DMS53 treated with DMSO at 0.1 percent for 48 hours (cell line): ENCODE measurements at regions not wholly inside any gene's neighbourhood (a gene's known extent, or its start where the extent isn't known, plus 50 kb on each side); places are given as distances from the start of the nearest gene placed in this dataset.

Experiments
- DNase-seq: peaks from one replicate; lab custom pipeline; 2025; ENCODE audit not compliant: unreplicated experiment; lab: John Stamatoyannopoulos, UW

- DNase-seq = no peak
Measured at GRCh38 chr10:69684020-69684980, 54.3 kb downstream of the FAM241B start.

DNA sequence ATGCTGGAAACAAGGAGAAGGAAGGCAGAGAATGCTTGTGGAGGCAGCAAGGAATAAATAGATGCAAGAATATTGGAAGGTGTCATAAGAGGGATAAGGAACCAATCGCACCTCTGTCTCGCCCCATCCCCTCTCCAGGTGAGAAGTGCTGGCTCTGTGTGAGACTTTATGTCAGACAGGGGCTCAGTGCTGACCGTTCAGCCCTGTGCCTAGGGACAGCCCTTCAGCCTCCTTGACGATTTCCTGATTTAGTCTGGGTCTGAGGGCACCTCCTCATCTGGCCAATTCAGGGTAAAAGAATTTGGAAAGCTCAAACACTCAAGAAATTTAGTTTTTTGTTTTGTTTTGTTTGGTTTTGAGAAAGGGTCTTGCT, 54.9 kb downstream of the FAM241B start:
- no peak for DNase-seq

DNA sequence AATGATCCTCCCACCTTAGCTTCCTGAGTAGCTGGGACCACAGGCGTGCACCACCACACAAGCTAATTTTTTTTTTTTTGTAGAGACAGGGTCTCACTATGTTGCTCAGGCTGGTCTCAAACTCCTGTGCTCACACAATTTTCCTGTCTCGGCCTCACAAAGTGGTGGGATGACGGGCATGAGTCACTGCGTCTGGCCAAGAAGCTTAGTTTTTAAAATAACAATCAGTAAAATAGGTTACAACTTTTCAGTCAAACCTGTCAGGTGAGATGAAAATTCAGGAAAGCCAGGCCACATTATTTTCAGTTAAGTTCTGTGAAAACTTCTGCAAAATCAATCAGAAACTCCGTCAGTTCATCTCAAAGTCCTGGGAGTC, 55.4 kb downstream of the FAM241B start:
- DNase-seq = no peak

- DNase-seq = no peak
Measured at GRCh38 chr10:69685802-69686585, 55.9 kb downstream of the FAM241B start.

DNA sequence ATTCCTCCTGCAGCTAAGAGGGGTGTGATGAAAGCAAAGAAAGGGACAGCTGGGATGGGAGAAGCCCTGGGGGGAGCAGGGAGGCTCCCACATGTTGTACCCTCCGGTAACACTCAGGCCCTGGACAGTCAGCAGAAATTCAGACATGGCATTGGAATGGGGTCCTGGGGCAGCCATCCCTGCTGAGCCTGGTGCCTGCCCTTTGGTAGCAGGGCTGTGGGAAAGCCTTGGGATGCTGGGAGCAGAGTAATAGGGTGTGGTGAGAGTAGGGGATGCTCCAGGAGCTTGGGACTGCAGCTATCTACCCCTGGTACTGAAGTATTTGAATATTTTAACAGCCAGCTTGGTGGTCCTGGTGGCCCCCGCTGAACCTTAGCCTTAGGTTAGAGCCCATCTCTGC, 56.8 kb downstream of the FAM241B start:
- no peak for DNase-seq

DNA sequence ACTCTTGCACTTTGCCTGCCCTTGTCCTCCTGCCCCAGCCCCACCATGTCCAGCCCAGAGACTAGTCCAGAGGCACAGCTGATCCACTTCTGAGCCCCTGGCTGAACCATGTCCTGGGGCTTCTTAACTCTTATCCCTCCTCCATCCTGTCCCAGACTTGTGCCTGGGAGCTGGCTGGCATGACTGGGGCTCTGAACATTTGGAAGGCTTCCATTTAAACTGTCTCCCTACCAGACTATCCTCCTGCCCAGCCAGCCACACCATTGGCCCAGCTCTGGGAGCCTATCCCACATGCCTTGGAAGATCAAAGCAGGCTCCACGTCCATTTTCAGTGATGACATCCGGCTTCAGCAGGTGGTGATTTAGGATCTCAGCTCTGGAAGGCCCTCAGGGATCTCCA, 57.4 kb downstream of the FAM241B start:
- DNase-seq = no peak

- no peak for DNase-seq
Measured at GRCh38 chr10:69692267-69692666, 62.2 kb downstream of the FAM241B start.

- no peak for DNase-seq
Measured at GRCh38 chr10:69692891-69693290, 62.8 kb downstream of the FAM241B start.

DNA sequence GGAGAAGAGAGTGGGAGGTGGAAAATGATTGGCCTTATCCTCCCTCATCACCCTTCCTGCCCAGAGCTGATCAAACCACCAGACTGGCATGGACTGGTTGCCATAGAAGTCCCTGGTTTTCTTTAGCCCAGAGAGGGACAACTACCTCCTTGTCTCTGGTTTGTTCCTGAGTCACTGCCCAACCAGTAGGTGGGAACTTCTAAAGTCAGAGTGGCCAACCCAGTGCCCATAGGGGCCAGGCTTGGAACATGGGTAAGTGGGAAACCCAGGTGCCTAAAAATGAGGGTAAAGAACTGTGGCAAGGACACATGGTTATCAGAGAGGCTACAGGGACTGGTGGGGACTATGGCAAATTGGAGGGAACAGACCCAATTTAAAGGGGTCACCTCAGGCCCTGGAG, 63.8 kb downstream of the FAM241B start:
- DNase-seq = no peak

DNA sequence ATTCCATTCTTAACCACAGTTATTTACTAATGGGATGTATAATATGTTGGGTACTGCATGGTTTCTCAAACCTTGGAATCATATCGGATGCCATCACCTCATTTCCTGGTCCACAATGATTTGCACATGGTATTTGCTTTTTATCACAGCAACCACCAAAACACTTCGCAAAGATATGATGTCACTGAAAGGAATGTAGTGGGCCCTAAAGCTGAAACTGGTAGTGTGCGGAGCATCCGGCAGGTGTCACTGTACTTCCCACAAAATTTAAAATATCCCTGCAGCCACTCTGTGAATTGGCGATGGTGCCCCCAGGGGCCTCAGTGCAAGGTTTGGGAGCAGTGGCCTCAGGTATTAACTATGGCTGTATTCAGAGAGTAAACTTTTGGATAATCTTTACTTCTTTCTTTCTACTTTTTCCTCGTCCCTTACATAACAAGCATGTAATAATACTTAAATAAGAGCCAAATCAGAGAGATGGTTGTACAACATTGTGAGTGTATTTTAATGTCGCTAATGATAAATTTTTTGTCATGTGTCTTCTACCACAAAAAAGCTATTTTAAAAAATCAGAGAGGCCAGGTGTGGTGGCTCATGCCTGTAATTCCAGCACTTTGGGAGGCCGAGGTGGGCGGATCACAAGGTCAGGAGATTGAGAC, 66.2 kb downstream of the FAM241B start:
- DNase-seq = peak; percentile 71

DNA sequence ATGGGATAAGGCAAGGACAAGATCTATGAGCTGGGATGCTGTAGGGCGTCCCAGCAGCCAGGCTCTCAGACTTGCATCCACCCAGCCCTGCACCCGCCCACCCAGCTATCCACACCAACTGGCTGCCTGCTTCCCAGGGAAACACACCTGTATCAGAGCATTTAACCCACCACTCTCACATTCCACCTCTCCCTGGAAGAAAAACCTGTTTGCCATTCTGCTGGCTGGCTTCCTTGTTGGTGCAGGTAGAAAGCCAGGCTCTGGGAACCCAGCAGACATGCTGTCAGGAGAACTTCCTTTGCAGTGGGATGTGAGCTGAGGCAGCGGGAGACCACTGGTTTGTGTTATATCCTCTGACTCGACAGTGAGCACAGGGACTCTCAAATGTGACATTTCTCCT, 67.0 kb downstream of the FAM241B start:
- no peak for DNase-seq

DNA sequence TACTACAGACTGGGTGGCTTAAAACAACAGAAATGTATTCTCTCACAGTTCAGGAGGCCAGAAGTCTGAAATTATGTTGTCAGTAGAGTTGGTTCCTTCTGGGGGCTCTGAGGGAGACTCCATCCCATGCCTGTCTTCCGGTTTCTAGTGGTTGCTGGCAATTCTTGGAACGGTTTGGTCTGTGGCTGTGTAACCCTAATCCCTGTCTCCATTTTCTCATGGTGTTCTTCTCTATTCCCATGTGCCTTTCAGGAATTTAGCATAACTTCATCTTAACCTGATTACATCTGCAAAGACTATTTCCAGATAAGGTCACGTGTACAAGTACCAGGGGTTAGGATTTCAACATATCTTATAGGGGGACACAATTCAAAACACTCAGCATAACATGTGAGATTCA, 73.2 kb downstream of the FAM241B start:
- DNase-seq = no peak

- no peak for DNase-seq
Measured at GRCh38 chr10:69703766-69704630, 74.0 kb downstream of the FAM241B start.

GRCh38 chr10:69709366-69709941, 79.4 kb downstream of the FAM241B start:
- DNase-seq = no peak

- DNase-seq = no peak
Measured at GRCh38 chr10:69710008-69710888, 80.2 kb downstream of the FAM241B start.

- no peak for DNase-seq
Measured at GRCh38 chr10:69712342-69712741, 82.3 kb downstream of the FAM241B start.

GRCh38 chr10:69714572-69714971, 84.5 kb downstream of the FAM241B start:
- DNase-seq = no peak

DNA sequence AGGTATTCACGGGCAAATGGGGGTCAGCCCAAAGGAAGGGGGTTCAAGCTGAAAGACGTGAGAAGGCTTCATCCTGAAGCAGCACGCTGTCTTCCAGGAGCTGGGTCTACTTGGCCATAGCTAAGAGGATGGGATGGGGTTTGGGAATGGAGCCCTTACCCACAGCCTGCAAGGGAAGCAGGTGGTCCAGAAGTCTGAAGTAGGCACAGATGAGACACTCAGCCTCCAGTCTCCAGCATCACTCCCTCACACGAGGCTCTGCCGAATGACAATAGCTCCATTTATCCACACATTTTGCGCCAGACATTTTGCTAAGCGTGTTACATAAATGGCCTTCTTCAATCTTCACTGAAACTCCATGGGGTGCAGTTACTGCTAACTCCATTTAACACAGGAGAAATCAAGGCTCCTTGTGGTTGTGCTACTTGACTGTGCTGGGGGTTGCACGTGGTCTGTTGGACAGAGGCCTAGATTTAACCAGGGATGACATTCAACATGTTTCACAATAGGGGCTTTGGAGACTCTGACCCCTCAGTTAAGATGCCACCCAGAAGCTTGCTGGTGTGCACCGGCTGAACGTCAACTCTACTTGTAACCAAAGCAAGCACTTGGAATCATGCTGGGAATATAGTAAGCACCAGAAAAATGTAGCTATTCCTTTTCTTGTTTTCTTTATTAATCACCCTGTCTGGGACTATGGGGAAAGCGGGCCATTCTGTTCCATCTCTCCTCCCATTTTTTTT, 85.3 kb downstream of the FAM241B start:
- DNase-seq = no peak
